Omental fat pad (tissue), 3 donors: ENCODE measurements at regions not wholly inside any gene's neighbourhood (a gene's known extent, or its start where the extent isn't known, plus 50 kb on each side); places are given as distances from the start of the nearest gene placed in this dataset.

Experiments
- ATAC-seq: fragments of 150-250 bp; one replicate; pipeline ENCODE4 v1.9.1; 2016; ENCODE audit warnings: mild to moderate bottlenecking, moderate library complexity; ENCODE audit not compliant: low FRiP score
- DNase-seq: peaks from one replicate; pipeline ENCODE4 v3.0.0-alpha.2; 2019; ENCODE audit warnings: low spot score
- TF ChIP-seq, protein P1 (sequence below), 3 donors: fragments of 450-650 bp; IDR thresholded peaks; one replicate each; pipeline ENCODE4 v1.5.1; 2016 to 2017; ENCODE audit warnings: antibody characterized with exemption in 3 of 3, mild to moderate bottlenecking in 3 of 3, moderate library complexity in 2 of 3

DNA sequence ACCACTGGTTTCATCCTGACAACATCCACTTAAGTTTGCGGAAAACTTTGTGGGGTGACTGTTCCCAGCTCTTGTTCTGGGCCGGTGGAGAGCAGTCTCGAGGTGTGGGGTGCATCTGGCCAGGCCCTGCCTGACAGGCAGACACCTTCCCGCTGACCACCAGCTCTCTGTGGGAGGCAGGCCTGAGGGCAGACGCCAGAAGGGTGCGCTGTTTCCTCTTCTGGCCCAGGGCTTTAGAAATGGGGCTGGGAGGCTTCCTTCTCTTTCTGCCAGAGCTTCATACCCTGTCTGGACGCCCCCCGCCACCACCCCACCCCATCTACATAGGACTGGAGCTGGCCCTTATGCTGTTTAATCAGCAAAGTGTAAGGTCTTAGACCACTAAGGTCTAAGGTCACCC is 263.8 kb downstream of the LOXHD1 start:
- TF ChIP-seq, protein P1, sequence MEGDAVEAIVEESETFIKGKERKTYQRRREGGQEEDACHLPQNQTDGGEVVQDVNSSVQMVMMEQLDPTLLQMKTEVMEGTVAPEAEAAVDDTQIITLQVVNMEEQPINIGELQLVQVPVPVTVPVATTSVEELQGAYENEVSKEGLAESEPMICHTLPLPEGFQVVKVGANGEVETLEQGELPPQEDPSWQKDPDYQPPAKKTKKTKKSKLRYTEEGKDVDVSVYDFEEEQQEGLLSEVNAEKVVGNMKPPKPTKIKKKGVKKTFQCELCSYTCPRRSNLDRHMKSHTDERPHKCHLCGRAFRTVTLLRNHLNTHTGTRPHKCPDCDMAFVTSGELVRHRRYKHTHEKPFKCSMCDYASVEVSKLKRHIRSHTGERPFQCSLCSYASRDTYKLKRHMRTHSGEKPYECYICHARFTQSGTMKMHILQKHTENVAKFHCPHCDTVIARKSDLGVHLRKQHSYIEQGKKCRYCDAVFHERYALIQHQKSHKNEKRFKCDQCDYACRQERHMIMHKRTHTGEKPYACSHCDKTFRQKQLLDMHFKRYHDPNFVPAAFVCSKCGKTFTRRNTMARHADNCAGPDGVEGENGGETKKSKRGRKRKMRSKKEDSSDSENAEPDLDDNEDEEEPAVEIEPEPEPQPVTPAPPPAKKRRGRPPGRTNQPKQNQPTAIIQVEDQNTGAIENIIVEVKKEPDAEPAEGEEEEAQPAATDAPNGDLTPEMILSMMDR (IDR thresholded peaks at IDR 0.05): no peak
- DNase-seq: no peak
- no peak for ATAC-seq

DNA sequence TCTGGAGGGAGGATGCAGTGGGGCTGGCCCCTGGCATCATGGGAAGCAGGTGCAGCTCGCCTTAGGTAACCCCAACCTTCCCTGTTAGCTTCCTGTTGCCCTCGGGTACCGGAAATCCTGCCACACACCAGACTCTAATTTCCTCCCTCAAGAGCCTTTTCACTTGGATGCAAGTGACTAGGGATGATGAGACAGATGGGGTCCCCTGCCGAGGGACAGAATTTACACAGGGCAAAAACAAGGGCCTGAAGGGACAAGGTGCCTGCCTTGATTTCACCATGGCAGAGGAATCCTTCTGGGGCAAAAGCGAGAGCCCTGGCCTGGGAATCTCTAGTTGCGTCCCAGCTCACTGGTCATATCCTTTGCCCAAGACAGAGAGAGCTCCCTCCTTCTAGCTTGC is 263.1 kb downstream of the LOXHD1 start:
- DNase-seq (no peak), ATAC-seq (no peak)
- TF ChIP-seq, protein P1 (IDR thresholded peaks at IDR 0.05): no peak

DNA sequence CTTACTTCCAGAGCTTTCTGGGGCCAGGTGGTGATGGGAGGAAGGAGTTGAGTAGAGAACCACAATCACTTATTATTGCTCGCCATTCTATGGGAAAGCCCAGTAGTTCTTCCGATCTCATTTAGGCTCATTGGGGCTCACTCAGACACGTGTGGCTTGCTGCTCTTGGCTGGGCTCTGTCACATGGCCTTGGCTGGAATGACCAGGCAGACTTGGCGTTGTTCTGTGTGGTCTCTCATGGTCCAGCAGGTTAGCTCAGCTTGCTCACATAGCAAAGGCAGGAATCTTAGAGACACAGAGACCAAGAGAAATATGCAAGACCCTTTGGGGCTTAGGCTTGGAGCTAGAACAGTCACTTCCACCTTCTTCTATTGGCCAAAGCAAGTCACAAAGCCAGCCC is 261.2 kb downstream of the LOXHD1 start:
- TF ChIP-seq, protein P1 (IDR thresholded peaks at IDR 0.05): no peak
- no peak for ATAC-seq
- DNase-seq: no peak

- ATAC-seq (no peak), DNase-seq (no peak)
- TF ChIP-seq, protein P1 (IDR thresholded peaks at IDR 0.05): no peak
Measured at GRCh38 chr18:46397174-46397573, 259.8 kb downstream of the LOXHD1 start.

DNA sequence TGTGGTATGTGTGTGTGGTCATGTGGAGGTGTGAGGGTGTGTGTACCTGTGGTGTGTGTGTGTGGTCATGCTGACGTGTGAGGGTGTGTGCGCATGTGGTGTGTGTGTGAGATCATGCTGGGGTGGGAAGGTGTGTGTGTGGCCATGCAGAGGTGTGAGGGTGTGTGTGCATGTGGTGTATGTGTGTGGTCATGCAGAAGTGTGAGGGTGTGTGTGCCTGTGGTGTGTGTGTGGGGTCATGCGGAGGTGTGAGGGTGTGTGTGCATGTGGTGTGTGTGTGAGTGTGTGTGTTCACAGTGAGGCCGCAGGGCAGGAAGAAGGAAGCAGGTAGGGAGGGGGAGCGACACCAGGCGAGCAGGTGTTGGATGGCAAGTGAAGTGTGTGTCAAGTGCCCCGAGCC is 259.0 kb downstream of the LOXHD1 start:
- TF ChIP-seq, protein P1 (IDR thresholded peaks at IDR 0.05): no peak
- ATAC-seq (no peak), DNase-seq (no peak)

DNA sequence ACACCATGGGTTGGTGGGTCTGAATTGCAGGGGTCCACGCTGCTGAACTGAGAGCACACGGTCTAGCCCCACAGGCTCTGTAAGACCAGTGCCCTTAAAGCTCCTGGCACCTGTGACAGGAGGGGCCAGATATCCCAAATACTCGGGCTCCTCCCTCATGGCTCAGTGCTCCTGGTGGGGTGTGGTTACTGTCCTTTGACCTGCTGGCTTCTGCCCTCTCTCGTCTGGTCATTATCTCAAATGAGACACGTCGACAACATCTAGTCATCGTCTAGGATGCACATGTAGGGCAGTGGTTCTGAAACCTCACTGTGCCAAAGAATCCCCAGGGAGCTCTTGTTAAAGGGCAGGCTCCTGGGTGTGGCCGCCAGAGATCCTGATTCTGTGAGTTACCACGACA is 258.4 kb downstream of the LOXHD1 start:
- DNase-seq (no peak), ATAC-seq (no peak)
- TF ChIP-seq, protein P1 (IDR thresholded peaks at IDR 0.05): no peak

GRCh38 chr18:46399303-46399702 is 257.7 kb downstream of the LOXHD1 start:
- TF ChIP-seq, protein P1 (IDR thresholded peaks at IDR 0.05): no peak
- ATAC-seq: no peak
- no peak for DNase-seq
